K562 (cell line): ENCODE measurements at regions not wholly inside any gene's neighbourhood (a gene's known extent, or its start where the extent isn't known, plus 50 kb on each side); places are given as distances from the start of the nearest gene placed in this dataset.

Source experiments
- ATAC-seq: fragments of 200-7000 bp; cut with Tn5 transposase; 3 replicates; pipeline ENCODE4 v1.9.1; 2020; ENCODE audit warnings: moderate library complexity
- BruUV-seq: library from RNA; stranded (reverse); fragments of 400-500 nt; replicated peaks from 2 replicates; lab custom pipeline; 2021; lab: Mats Ljungman, UMichigan
- CTCF ChIA-PET: fragments of 300-600 bp; formaldehyde crosslinking; extraction: SDS; loops from one replicate; lab custom pipeline; 2021; ENCODE audit warnings: low intra/inter-chr PET ratio; lab: Yijun Ruan, JAX
- POLR2A ChIA-PET: fragments of 300-600, 350-650 bp; sonication (Branson Sonifier 250); formaldehyde crosslinking; extraction: SDS; loops from one replicate; lab custom pipeline; 2021; ENCODE audit warnings: antibody characterized with exemption, inconsistent platforms; lab: Yijun Ruan, JAX
- DNase-seq, 4 experiments: peaks; one replicate each; pipeline versions ENCODE4 v3.0.0 to v3.0.0-alpha.2; 2011 to 2018; ENCODE audit warnings: low spot score in 3 of 4, mixed read lengths in 3 of 4; ENCODE audit errors: extremely low read depth in 1 of 4
- FAIRE-seq: peaks from 2 replicates; lab custom pipeline; 2011; peaks lifted over from hg19 to GRCh38; lab: Jason Lieb, UNC
- H2AFZ ChIP-seq: 2 replicates; pipeline ENCODE4 v1.6.0; 2011; ENCODE audit warnings: low read depth, low read length, control low read depth, inconsistent platforms
- H3K27ac ChIP-seq: fragments of 200-600 bp; 3 replicates; pipeline ENCODE4 v1.8.0; 2011; ENCODE audit warnings: low read depth, mild to moderate bottlenecking, control low read depth, inconsistent platforms, low read length, moderate library complexity, mixed read lengths; ENCODE audit errors: extremely low read depth
- H3K27me3 ChIP-seq, 2 experiments: fragments of 300-600 bp in 1 of 2; 2 replicates in 1 of 2; 3 replicates in 1 of 2; pipeline versions ENCODE4 v1.6.0 to v1.8.0; 2011; ENCODE audit warnings: inconsistent platforms in 2 of 2, low read length in 2 of 2, mild to moderate bottlenecking in 1 of 2, mixed read lengths in 1 of 2, moderate library complexity in 1 of 2; ENCODE audit not compliant: control insufficient read depth in 2 of 2, insufficient read depth in 2 of 2
- H3K36me3 ChIP-seq: fragments of 300-600 bp; 3 replicates; pipeline ENCODE4 v1.8.0; 2011; ENCODE audit warnings: mild to moderate bottlenecking, low read length, inconsistent platforms; ENCODE audit not compliant: control insufficient read depth, insufficient read depth
- H3K4me1 ChIP-seq, 2 experiments: fragments of 200-600 bp in 1 of 2; replicated peaks in 1 of 2; 2 replicates in 1 of 2; 3 replicates in 1 of 2; pipeline versions ENCODE4 v1.5.1 to v1.8.0; 2011; ENCODE audit warnings: inconsistent platforms in 2 of 2, low read length in 2 of 2, mild to moderate bottlenecking in 1 of 2, mixed read lengths in 1 of 2, moderate library complexity in 1 of 2; ENCODE audit not compliant: control insufficient read depth in 2 of 2, insufficient read depth in 2 of 2
- H3K4me2 ChIP-seq: 2 replicates; pipeline ENCODE4 v1.6.1; 2011; ENCODE audit warnings: low read length, control low read depth, inconsistent platforms, mixed read lengths; ENCODE audit not compliant: insufficient read depth
- H3K4me3 ChIP-seq: fragments of 200-600 bp; sonication (generic), shearing (Covaris generic); 2 replicates; pipeline ENCODE4 v1.5.1; 2016; ENCODE audit warnings: control low read depth, inconsistent platforms
- H3K79me2 ChIP-seq: fragments of 200-600 bp; 3 replicates; pipeline ENCODE4 v1.8.0; 2011; ENCODE audit warnings: low read length, inconsistent platforms; ENCODE audit not compliant: control insufficient read depth, insufficient read depth
- H3K9ac ChIP-seq, 2 experiments: 2 replicates each; pipeline versions ENCODE4 v1.6.0 to v1.6.1; 2011; ENCODE audit warnings: low read depth in 2 of 2, low read length in 2 of 2, control low read depth in 1 of 2, inconsistent platforms in 1 of 2, mild to moderate bottlenecking in 1 of 2, mixed read lengths in 1 of 2; ENCODE audit not compliant: insufficient read depth in 1 of 2
- H3K9me1 ChIP-seq: one replicate; pipeline ENCODE4 v1.6.0; 2011; ENCODE audit warnings: inconsistent platforms, mild to moderate bottlenecking, low read length, moderate library complexity; ENCODE audit not compliant: control insufficient read depth, insufficient read depth
- H3K9me3 ChIP-seq: replicated peaks from 2 replicates; pipeline ENCODE4 v1.5.1; 2011; ENCODE audit warnings: low read depth, low read length, inconsistent platforms; ENCODE audit not compliant: control insufficient read depth, insufficient read depth
- H4K20me1 ChIP-seq: replicated peaks from 2 replicates; pipeline ENCODE4 v1.6.1; 2011; ENCODE audit warnings: low read length, inconsistent platforms, mixed read lengths; ENCODE audit not compliant: control insufficient read depth, insufficient read depth
- FOS ChIP-seq: IDR thresholded peaks from 3 replicates; pipeline ENCODE4 v1.6.1; 2011; ENCODE audit not compliant: insufficient read length; ENCODE audit errors: extremely low read depth
- PHF20 ChIP-seq: fragments of 450-650 bp; IDR thresholded peaks from 2 replicates; pipeline ENCODE4 v1.6.1; 2018; ENCODE audit not compliant: partially characterized antibody
- RFX1 ChIP-seq: fragments of 450-650 bp; IDR thresholded peaks from 2 replicates; pipeline ENCODE4 v1.6.1; 2016; ENCODE audit warnings: mild to moderate bottlenecking, moderate library complexity
- WGBS: fragments of 100-300 bp; shearing (Covaris generic); methylation state at CpG from one replicate; pipeline ENCODE4 v1.1.6; 2016; ENCODE audit warnings: low coverage, mixed read lengths; ENCODE audit not compliant: insufficient coverage; ENCODE audit errors: missing lambda C conversion rate; 5-methylcytosine and 5-hydroxymethylcytosine counted together
- in situ Hi-C: fragments of 300-500 bp; cut with MboI; formaldehyde crosslinking; loops from 4 replicates; pipeline ENCODE4 v1.15.0; 2018; ENCODE audit warnings: inconsistent platforms, mixed read lengths
- intact Hi-C: fragments of 100-400 bp; cut with micrococcal nuclease; formaldehyde crosslinking; loops from 2 replicates; pipeline ENCODE4 v1.14.2; 2022
- TF ChIP-seq, protein P1 (sequence below): sonication (generic); formaldehyde crosslinking; IDR thresholded peaks from 2 replicates; pipeline ENCODE4 v1.8.0; 2022; ENCODE audit warnings: missing genetic modification reagents, mild to moderate bottlenecking, moderate library complexity, borderline replicate concordance

DNA sequence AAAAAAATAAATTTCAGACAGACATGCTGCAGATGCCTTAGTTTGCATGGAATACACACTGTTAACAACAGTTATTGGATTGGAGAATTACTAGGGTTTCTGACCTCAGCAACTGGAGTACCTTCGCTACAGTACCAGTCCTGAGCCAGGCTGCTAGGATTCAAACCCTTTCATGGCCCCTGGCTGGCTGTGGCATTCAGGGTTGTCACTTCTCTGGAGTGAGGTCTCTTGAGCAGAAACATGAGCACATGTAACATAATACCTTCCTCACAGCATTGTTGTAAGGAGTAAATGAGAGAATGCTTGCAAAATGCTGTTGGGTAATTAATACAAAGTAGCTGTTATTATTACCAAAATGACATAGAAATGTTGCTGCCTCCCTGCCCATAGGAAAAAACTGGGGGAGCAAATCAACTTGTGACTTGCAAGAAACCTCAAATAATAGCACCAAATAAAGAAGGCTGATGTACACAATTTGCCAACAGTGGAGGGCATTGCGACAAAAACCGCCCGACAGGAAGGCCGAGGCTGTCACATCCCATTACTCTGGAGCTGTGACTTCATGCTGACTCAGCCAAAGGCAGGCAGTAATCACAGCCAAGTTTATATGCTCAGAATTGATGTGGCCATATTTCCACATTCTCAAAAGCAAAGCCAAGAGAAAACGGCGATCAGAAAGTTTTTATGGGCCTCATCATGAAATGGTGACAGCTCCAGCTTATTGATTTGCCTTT is 100.4 kb downstream of the RFC3 start (continued):
- no peak for TF ChIP-seq FOS
- TF ChIP-seq, protein P1, sequence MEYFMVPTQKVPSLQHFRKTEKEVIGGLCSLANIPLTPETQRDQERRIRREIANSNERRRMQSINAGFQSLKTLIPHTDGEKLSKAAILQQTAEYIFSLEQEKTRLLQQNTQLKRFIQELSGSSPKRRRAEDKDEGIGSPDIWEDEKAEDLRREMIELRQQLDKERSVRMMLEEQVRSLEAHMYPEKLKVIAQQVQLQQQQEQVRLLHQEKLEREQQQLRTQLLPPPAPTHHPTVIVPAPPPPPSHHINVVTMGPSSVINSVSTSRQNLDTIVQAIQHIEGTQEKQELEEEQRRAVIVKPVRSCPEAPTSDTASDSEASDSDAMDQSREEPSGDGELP (CRISPR knock-in tag): no peak

DNA sequence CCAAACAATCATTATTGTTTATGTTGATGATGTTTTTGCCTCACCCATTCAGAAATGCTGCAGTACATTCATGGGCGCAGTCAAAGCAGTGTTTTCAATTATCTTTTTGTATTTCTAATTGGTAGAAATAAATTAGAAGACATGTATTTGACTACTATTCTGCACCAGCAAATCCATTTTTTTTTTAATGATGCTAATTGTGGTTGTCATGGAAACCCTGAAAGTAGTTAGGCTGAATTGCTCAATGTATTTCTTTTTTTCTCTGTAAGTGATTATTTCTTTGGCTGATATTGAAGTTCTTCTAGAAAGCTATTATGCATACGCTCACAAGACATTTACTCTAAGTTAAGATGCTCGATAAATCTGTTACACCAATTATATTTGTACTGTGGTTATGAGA is 101.2 kb downstream of the RFC3 start:
- Histone ChIP-seq H3K27ac (no peak overlapping the region), H3K9me1 (no peaks in the 10 kb centered on the region), H3K4me2 (no peak overlapping the region), H4K20me1 (no peaks in the 10 kb centered on the region), H2AFZ (no peak overlapping the region), H3K9me3 (no peaks in the 10 kb centered on the region), H3K36me3 (no peaks in the 10 kb centered on the region), H3K4me3 (no peak overlapping the region), H3K4me1 (no peaks in the 10 kb centered on the region; a peak in 1 of 5 replicates), H3K27me3 (no peaks in the 10 kb centered on the region), H3K9ac (no peak overlapping the region), H3K79me2 (no peaks in the 10 kb centered on the region)
- BruUV-seq: no TSS peak
- ATAC-seq: no peak
- intact Hi-C loops (no loop called here), in situ Hi-C loops (no loop called here)
- no peak for FAIRE-seq
- no peak for DNase-seq
- CTCF ChIA-PET: no interaction called here
- no peak for TF ChIP-seq PHF20
- peak; percentile 55 for TF ChIP-seq RFX1
- whole genome bisulfite sequencing: 17% methylated on average over 3 of the region's 3 CpGs
- POLR2A ChIA-PET: no interaction called here
